Lower leg skin (tissue), 3 donors: ENCODE measurements at regions not wholly inside any gene's neighbourhood (a gene's known extent, or its start where the extent isn't known, plus 50 kb on each side); places are given as distances from the start of the nearest gene placed in this dataset.

Experiments
- CTCF ChIP-seq, 3 donors: fragments of 450-650 bp; IDR thresholded peaks; one replicate each; pipeline ENCODE4 v1.5.1; 2016; ENCODE audit warnings: antibody characterized with exemption in 3 of 3, mild to moderate bottlenecking in 3 of 3, moderate library complexity in 2 of 3
- POLR2A ChIP-seq, 2 donors: fragments of 450-650 bp; IDR thresholded peaks; one replicate each; pipeline ENCODE4 v1.6.1; 2016 to 2017; ENCODE audit warnings: antibody characterized with exemption in 2 of 2, mild to moderate bottlenecking in 1 of 2, moderate library complexity in 1 of 2

DNA sequence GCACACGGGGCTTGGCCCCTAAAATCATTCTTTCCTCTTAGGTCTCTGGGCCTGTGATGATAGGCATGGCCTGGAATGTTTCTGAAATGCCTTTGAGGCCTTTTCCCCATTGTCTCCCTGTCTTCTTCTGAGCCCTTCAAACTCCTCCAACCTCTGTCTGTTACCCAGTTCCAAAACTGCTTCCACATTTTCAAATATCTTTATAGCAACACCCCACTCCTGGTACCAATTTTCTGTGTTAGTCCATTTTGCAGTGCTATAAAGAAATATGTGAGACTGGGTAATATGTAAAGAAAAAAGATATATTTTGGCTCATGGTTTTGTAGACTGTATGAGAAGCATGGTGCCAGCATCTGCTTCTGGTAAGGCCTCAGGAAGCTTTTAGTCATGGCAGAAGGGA is 158.8 kb downstream of the TM2D1 start:
- TF ChIP-seq POLR2A (IDR thresholded peaks at IDR 0.05): no peak
- no peak for TF ChIP-seq CTCF (IDR thresholded peaks at IDR 0.05)
